ENCODE measurements at regions not wholly inside any gene's neighbourhood (a gene's known extent, or its start where the extent isn't known, plus 50 kb on each side); places are given as distances from the start of the nearest gene placed in this dataset.

- H3K4me3 ChIP-seq (ENCODE audit: low read depth in 1 of 3, low read length in 3 of 3): no peak overlapping the region
- H3K27me3 ChIP-seq (ENCODE audit: control insufficient read depth in 4 of 4, insufficient read depth in 4 of 4, low read length in 3 of 4): no peaks in the 10 kb centered on the region
- DNase-seq (ENCODE audit: low spot score): no peak
- no peaks in the 10 kb centered on the region for H3K36me3 ChIP-seq (ENCODE audit: control insufficient read depth in 4 of 4, insufficient read depth in 3 of 4, low read depth in 1 of 4, low read length in 3 of 4)
- peaks cover 0 to 3% (median 0%) of the 10 kb centered on the region in 4 donors for H3K9me3 ChIP-seq (ENCODE audit: control insufficient read depth in 4 of 4, low read length in 3 of 4)
- no peak overlapping the region for H3K27ac ChIP-seq (ENCODE audit: low read depth in 1 of 2, low read length in 2 of 2)
- no peaks in the 10 kb centered on the region for H3K4me1 ChIP-seq (ENCODE audit: control insufficient read depth in 4 of 4, insufficient read depth in 4 of 4, low read length in 3 of 4)
- TF ChIP-seq, protein P1, sequence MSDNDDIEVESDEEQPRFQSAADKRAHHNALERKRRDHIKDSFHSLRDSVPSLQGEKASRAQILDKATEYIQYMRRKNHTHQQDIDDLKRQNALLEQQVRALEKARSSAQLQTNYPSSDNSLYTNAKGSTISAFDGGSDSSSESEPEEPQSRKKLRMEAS (IDR thresholded peaks at IDR 0.05): no peak
- no peak for TF ChIP-seq REST (IDR thresholded peaks at IDR 0.05)
- TF ChIP-seq RAD21 (IDR thresholded peaks at IDR 0.05): no peak
- no peak for TF ChIP-seq SP1 (IDR thresholded peaks at IDR 0.05)
- TF ChIP-seq, protein P2, sequence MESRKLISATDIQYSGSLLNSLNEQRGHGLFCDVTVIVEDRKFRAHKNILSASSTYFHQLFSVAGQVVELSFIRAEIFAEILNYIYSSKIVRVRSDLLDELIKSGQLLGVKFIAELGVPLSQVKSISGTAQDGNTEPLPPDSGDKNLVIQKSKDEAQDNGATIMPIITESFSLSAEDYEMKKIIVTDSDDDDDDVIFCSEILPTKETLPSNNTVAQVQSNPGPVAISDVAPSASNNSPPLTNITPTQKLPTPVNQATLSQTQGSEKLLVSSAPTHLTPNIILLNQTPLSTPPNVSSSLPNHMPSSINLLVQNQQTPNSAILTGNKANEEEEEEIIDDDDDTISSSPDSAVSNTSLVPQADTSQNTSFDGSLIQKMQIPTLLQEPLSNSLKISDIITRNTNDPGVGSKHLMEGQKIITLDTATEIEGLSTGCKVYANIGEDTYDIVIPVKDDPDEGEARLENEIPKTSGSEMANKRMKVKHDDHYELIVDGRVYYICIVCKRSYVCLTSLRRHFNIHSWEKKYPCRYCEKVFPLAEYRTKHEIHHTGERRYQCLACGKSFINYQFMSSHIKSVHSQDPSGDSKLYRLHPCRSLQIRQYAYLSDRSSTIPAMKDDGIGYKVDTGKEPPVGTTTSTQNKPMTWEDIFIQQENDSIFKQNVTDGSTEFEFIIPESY (IDR thresholded peaks at IDR 0.05): no peak
- no peak for TF ChIP-seq EGR1 (IDR thresholded peaks at IDR 0.05; ENCODE audit: low read depth in 2 of 2)
- no peak for TF ChIP-seq HNF4G (IDR thresholded peaks at IDR 0.05)
- TF ChIP-seq JUND (IDR thresholded peaks at IDR 0.05): no peak
- no peak for TF ChIP-seq FOXA2 (IDR thresholded peaks at IDR 0.05)
- no peak for TF ChIP-seq GABPA (IDR thresholded peaks at IDR 0.05 in 1 of 2, conservative IDR thresholded peaks at IDR 0.05 in 1 of 2)
- no peak for TF ChIP-seq HNF4A (conservative IDR thresholded peaks at IDR 0.05)
- no peak for TF ChIP-seq TAF1 (conservative IDR thresholded peaks at IDR 0.05)
- TF ChIP-seq NR2F2 (IDR thresholded peaks at IDR 0.05): no peak
- no peak for TF ChIP-seq ATF3 (IDR thresholded peaks at IDR 0.05)
- no peak for TF ChIP-seq FOXA1 (IDR thresholded peaks at IDR 0.05)
- no peak overlapping the region for H3K9ac ChIP-seq (ENCODE audit: low read depth in 1 of 2, low read length in 2 of 2)
These were observed 411.5 kb downstream of the TYW1 start for GRCh38 chr7:67408109-67408508.

DNA sequence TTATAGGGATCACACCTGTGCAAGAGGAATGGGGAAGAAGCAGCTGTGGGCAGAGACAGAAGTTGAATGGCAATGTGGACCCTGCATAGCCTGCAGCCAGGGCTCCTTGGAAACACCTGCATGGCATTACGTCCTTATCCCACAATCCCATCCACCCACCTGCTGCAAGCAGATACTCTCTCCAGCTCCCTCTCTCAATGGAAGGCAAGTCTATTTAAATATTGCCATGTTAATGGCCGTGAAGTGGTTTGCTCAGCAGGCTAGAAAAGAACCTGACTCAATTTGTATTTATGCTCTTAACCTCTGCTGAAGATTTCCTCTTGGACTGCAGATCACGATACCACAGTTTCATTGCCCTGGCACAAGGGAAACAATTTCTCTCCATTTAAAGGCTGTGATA, 417.0 kb downstream of the TYW1 start:
- no peak overlapping the region for H3K9ac ChIP-seq (ENCODE audit: low read depth in 1 of 2, low read length in 2 of 2)
- no peak overlapping the region for H3K4me3 ChIP-seq (ENCODE audit: low read depth in 1 of 3, low read length in 3 of 3)
- no peak for TF ChIP-seq TAF1 (conservative IDR thresholded peaks at IDR 0.05)
- TF ChIP-seq, protein P2 (IDR thresholded peaks at IDR 0.05): no peak
- TF ChIP-seq HNF4A (conservative IDR thresholded peaks at IDR 0.05): no peak
- TF ChIP-seq RXRA (IDR thresholded peaks at IDR 0.05): no peak
- no peak for TF ChIP-seq GABPA (IDR thresholded peaks at IDR 0.05 in 1 of 2, conservative IDR thresholded peaks at IDR 0.05 in 1 of 2)
- TF ChIP-seq REST (IDR thresholded peaks at IDR 0.05): no peak
- TF ChIP-seq YY1 (IDR thresholded peaks at IDR 0.05): no peak
- no peak for TF ChIP-seq SP1 (IDR thresholded peaks at IDR 0.05)
- TF ChIP-seq EGR1 (IDR thresholded peaks at IDR 0.05; ENCODE audit: low read depth in 2 of 2): no peak
- TF ChIP-seq, protein P1 (IDR thresholded peaks at IDR 0.05): no peak
- TF ChIP-seq NR2F2 (IDR thresholded peaks at IDR 0.05): no peak
- TF ChIP-seq FOXA2 (IDR thresholded peaks at IDR 0.05): no peak
- peaks cover 0 to 9% (median 2%) of the 10 kb centered on the region in 4 donors for H3K9me3 ChIP-seq (ENCODE audit: control insufficient read depth in 4 of 4, low read length in 3 of 4)
- no peaks in the 10 kb centered on the region for H3K4me1 ChIP-seq (ENCODE audit: control insufficient read depth in 4 of 4, insufficient read depth in 4 of 4, low read length in 3 of 4)
- 61% methylated on average over 3 of the region's 3 CpGs for WGBS
- H3K27me3 ChIP-seq (ENCODE audit: control insufficient read depth in 4 of 4, insufficient read depth in 4 of 4, low read length in 3 of 4): no peaks in the 10 kb centered on the region
- H3K36me3 ChIP-seq (ENCODE audit: control insufficient read depth in 4 of 4, insufficient read depth in 3 of 4, low read depth in 1 of 4, low read length in 3 of 4): no peaks in the 10 kb centered on the region
- no peak for DNase-seq (ENCODE audit: low spot score)
- H3K27ac ChIP-seq (ENCODE audit: low read depth in 1 of 2, low read length in 2 of 2): no peak overlapping the region
